Medulla oblongata (tissue), 1 donor: ENCODE measurements at regions not wholly inside any gene's neighbourhood (a gene's known extent, or its start where the extent isn't known, plus 50 kb on each side); places are given as distances from the start of the nearest gene placed in this dataset.
"Not testable (repeated sequence)": the region's sequence is repeated elsewhere in the genome, so short reads cannot be mapped to it uniquely, and the experiment has no call there.

Experiments
- DNase-seq: peaks from one replicate; pipeline ENCODE4 v3.0.0-alpha.2; 2015; ENCODE audit errors: extremely low spot score

DNA sequence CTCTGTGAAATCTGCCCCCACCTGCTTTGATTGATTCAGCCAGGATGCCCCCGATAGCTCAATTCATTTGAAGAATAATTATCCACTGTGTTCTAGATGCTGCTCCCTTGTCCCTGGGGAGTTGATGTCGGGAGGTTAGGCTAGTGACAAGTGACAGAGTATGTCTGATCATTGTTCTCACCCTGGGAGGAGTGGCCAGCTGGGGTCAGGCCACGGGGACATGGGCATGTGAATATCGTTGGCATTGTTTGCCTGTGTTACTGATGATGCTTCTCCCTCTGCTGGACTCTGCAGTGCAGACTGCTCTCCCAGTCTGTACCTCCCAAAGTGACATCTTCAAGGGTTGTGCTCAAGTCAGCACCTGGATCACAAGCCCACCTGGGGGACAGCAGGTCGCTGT is 89.9 kb upstream of the C16orf82 start:
- peak; percentile 4 for DNase-seq

DNA sequence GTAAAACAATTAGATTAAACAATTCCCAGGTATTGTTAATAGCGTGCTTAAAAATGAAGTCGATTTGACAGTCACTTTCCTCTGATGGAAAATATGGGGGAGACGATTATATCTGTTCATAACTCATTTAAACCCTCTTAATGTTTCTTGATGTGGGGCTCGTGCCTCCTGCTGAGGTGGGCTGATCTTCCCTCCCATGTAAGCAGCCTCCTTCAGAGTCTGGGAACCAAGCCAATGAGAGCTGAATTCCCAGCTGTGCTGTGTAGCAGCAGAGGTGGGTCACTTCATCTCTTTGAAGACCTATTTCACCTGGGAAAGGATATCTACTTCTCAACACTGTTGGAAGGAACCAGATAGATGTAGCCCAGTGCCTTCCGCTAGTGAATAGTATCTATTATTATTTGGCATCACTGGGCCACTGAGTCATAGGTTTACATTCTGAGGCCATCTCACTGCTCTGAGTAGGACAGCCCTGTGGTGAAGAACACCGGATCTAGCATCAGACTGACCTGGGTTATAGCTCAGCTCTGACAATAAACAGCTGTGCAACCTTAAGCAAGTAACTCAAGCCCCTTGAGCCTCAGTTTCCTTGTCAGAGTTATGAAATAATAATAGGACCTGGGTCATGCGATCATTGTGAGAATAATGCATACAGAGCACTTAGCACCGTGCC is 85.3 kb upstream of the C16orf82 start:
- DNase-seq, result no peak

DNA sequence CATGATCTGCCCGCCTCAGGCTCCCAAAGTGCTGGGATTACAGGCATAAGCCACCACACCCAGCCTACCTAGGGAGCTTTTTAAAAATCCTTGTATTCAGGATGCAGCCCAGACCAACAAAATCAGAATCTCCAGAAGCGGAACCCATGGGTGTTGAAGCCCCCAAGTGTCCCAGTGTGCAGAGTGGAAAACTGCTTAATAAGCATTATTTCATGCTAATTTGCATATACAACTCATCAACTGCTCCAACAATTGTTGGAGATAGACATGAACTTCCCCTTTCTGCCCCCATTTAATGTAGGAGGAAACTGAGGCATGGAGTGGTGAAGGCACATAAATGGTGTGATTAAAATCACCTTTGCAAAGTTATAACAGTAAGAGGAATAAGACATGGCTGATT is 84.3 kb upstream of the C16orf82 start:
- DNase-seq, result no peak

DNA sequence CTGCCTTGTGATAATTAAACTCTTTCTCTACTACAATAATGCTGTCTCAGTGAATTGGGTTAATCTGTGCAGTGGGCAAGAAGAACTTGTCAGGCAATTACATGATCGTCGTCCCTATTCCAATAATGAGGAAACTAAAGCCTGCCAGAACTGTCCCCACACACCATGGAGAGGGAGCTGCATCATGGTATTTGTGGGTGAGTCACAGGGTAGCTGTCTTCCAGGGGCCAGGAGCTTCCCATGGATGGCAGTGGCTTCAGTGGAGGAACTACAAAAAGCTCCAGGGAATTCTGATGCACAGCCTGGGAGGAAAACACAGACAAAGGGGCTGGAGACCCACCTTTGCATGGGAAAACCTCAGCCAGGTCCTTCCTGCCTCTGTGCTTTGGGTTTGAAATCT is 83.3 kb upstream of the C16orf82 start:
- no peak for DNase-seq

DNA sequence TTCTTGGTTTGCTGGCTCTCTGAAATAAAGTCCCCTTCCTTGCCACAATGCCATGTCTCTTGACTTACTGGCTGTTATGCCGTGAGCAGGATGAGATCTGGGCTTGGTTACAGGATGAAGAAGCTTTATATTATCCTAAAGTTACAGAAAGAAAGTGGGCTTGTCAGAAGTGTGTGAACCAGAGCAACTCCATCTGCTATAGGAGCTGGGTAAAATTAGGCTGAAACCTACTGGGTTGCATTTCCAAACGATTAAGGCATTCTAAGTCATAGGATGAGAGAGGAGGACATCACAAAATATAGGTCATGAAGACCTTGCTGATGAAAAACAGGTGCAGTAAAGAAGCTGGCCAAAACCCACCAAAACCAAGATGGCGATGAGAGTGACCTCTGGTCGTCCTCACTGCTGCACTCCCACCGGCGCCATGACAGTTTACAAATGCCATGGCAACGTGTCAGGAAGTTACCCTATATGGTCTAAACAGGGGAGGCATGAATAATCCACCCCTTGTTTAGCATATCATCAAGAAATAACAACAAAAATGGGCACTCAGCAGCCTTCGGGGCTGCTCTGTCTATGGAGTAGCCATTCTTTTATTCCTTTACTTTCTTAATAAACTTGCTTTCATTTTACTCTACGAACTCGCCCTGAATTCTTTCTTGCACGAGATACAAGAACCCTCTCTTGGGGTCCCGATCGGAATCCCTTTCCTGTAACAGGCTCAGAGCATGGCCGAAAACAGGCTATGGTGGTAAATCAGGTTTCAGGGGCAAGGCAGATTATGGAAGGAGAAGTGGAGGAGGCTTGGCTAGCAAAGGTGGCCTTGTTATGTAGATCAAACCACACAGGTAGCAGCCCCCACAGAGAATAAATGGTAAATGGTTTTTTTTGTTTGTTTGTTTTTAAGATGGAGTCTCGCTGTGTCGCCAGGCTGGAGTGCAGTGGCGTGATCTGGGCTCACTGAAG is 81.3 kb upstream of the C16orf82 start:
- no peak for DNase-seq

DNA sequence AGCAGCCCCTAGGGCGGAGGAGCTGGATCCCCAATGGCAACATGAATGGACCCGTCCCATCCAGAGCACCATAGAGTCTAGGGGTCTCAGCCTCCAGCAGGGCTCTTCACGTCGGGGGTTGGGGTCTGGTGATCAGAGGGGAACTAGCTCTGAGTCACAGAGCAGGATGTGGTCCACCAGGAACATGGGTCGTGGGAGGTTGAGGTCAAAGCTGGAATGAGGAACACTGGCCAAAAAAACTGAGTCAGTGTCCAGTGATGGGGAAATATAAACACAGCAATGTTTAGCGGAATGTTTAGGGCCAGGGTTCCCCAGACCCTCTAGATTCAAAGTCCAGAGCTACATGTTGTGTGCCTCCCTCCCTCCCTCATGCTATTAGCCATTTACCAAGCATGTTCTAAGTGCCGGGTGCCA is 79.1 kb upstream of the C16orf82 start:
- no peak for DNase-seq

DNA sequence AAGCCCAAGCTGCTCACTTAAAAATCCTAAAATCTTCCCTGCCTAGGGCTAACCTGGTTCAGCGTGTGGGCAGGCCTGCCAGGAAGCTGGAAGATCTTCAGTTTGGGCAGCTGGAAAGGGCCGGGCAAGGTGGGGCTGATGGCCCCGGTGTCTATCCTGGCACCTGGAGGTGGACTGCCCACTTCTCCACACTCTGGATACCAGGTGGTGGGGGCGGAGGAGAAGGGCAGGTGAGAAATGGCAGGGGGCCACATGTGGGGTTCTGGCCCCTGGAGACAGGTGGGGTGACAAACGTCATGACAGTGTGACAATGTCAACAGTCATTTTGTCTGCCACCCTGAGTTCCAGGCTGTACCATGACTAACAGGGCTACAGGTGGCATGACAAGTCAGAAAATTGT is 78.5 kb upstream of the C16orf82 start:
- no peak for DNase-seq

DNA sequence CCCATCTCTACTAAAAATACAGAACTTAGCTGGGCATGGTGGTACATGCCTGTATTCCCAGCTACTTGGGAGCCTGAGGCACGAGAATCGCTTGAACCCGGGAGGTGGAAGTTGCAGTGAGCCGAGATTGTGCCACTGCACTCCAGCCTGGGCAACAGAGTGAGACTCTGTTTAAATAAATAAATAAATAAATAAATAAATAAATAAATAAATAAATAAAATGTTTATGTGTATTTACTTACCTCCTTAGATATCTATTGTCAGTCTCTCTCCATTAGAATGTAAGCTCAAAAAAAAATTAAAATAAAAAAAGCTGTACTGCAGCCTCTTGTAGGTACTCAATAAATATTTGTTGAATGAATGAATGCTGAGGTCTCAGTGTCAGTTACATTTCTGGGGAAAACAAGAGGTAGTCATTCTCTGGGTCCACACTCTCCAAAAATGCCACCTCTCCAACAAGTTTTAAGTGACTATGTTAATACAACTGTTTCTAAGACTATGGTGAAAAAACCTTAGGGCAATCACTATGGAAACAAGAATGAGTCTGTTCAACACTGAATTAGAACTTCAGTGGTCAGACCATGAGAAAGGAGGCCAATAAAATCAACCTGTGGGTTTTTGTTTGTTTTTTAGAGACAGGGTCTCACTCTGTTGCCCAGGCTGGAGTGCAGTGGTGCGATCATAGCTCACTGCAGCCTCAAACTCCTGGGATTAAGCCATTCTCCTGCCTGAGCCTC is 76.2 kb upstream of the C16orf82 start:
- DNase-seq, result not testable (repeated sequence)

DNA sequence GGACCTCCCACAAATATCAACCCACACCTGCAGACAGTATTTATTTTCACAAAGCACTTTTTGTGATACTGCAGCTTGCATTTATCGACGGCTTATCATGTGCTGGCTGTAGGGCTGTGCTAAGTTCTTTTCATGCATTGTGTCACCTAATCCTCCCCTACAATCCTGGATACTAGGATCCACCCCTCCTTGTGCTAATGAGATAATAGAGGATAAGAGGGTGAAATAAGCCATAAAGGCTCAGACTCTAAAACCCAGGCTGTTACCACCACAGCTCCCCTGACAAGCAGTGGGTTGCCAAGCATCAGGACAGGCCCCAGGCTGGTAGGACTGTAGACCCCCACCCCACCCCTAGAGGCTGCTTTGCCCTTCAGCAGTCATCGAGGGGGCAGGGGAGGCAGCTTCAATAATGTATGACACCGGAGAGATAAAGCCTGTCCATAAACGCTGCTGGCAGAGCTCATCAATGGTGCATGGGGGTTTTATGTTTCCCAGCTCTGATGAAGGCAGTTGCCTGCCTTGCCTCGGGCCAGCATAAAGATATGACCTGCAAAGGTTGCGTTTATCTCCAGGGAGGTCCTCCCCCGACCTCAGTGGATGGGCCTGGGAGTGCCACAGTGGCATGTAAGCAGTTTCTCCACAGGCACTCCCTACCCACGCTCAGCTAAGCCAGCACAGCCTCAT is 73.9 kb upstream of the C16orf82 start:
- no peak for DNase-seq

DNA sequence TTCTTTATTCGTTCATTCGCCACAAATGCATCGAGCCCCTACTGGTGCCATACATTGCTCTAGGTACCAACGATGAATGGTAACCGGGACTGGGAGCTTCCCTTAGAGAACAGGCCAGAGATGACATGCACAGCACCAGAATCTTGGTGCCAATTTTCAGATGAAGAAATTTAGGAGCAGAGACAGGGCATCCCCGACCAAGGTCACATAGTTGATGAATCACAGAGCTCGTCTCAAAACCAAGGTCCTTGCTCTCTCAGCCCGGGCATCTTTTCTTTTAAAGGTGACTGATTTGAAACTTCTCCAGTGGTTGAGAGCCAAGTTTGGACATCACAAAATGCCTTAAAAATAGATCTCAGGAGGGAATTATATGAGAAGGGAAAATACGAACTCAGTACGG is 73.2 kb upstream of the C16orf82 start:
- no peak for DNase-seq

DNA sequence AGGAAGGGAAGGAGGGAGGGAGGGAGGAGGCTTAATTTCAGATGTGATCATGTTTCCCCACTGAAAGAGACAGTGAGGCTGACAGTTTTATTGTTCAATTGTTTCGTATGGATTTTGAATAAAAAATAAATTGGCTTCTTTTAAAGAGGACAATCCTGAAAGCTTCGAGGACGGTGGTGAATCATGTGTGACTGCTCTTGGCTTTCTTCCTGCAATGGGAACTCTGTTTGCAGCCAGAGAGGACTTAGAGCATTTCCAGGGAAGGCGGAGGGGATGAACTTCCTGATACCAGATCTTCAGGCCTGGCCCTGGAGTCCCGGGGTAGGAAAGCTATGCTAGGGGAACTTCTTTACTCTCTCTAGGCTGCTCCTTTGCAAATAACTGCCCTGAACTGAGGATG is 72.8 kb upstream of the C16orf82 start:
- no peak for DNase-seq

DNA sequence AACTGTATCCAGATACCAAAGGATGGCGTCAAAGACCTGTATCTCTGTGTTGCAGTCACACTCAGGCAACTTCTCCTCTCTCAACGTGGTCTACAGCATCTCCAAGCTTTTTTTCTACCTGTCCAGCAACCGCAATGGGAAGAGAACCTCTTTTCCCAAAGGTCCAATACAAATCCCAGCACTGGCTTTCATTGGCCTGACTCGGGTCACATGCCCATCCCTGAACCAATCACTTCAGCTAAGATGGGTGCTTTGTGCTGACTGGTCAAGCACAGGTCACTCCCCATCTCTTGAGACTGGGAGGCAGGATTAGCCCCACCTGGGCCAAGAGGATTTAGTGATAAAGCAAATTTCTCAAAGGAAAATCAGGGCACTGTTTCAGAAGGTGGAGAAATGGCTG is 71.2 kb upstream of the C16orf82 start:
- DNase-seq, result no peak

DNA sequence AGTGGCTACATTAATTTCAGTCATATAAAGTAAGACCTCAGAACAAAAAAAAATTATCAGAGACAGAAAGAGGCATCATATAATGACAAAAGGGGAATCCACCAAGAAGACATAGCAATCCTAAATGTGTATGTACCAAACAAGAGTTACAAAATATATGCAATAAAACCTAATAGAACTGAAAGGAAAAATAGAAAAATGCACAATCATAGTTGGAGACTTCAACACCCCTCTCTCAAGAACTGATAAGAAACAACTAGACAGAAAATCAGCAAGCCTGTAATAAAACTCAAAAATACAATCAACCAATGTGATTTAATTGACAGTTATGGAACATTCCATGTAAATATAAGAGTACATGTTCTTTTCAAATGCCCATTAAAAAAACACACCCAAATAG is 61.3 kb upstream of the C16orf82 start:
- DNase-seq, result no peak
